GM12892 (cell line): ENCODE measurements at regions not wholly inside any gene's neighbourhood (a gene's known extent, or its start where the extent isn't known, plus 50 kb on each side); places are given as distances from the start of the nearest gene placed in this dataset.

ENCODE experiments used
- POLR2AphosphoS5 ChIP-seq: IDR thresholded peaks from 2 replicates; pipeline ENCODE4 v1.6.1; 2011; ENCODE audit warnings: low read depth, low read length, control low read depth
- TAF1 ChIP-seq: IDR thresholded peaks from 2 replicates; pipeline ENCODE4 v1.6.1; 2011; ENCODE audit warnings: low read depth, mild to moderate bottlenecking, control low read depth, low read length, borderline replicate concordance

- TF ChIP-seq POLR2AphosphoS5 (no peak), TAF1 (no peak)
Observed at GRCh38 chrX:9183481-9183880, 149.6 kb upstream of the FAM9B start.
